ENCODE measurements at regions not wholly inside any gene's neighbourhood (a gene's known extent, or its start where the extent isn't known, plus 50 kb on each side); places are given as distances from the start of the nearest gene placed in this dataset.

DNA sequence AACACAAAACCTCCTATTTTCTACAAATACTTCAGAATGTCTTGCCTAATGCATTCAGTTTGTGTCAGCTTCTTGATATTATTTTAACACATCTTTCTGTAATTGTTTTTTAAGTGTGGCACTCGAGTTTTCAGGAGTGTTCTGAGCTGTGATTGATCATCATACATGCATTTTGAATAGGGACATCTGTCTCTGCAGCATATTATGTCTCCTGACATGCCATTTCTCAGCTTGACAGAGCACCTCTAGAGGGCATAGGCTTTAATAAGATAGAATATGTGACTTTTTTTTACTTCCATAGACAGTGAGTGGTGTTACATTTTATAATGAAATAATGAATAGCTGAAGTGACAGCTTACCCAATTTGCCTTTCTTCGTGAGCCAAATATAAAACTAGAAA, 219.2 kb upstream of the HDAC9 start:
- intact Hi-C loops (cut with DNase I), result no loop called here
- WGBS, 3 donors, result 67 to 76% (median 75%) methylated on average over 2 of the region's 2 CpGs
- TF ChIP-seq EP300 (IDR thresholded peaks at IDR 0.05) (no peak), CTCF (IDR thresholded peaks at IDR 0.05) (no peak), POLR2A (IDR thresholded peaks at IDR 0.05) (no peak)
- no peaks in the 10 kb centered on the region for H3K36me3 ChIP-seq
- H3K27me3 ChIP-seq, result no peaks in the 10 kb centered on the region
- no peak for DNase-seq
- H3K27ac ChIP-seq, result no peak overlapping the region
- no peaks in the 10 kb centered on the region for H3K9me3 ChIP-seq
- no peak overlapping the region for H3K4me3 ChIP-seq
- no peaks in the 10 kb centered on the region for H3K4me1 ChIP-seq (ENCODE audit: insufficient read depth)

GRCh38 chr7:18278316-18278715, 217.2 kb upstream of the HDAC9 start:
- intact Hi-C loops (cut with DNase I), result no loop called here
- H3K4me1 ChIP-seq (ENCODE audit: insufficient read depth), result no peaks in the 10 kb centered on the region
- H3K27ac ChIP-seq, result no peak overlapping the region
- WGBS, 3 donors, result 51 to 65% (median 57%) methylated on average over 1 of the region's 1 CpG
- H3K9me3 ChIP-seq, result no peaks in the 10 kb centered on the region
- TF ChIP-seq EP300 (IDR thresholded peaks at IDR 0.05) (no peak), CTCF (IDR thresholded peaks at IDR 0.05) (no peak), POLR2A (IDR thresholded peaks at IDR 0.05) (no peak)
- DNase-seq, result no peak
- no peak overlapping the region for H3K4me3 ChIP-seq
- H3K36me3 ChIP-seq, result no peaks in the 10 kb centered on the region
- H3K27me3 ChIP-seq, result no peaks in the 10 kb centered on the region

DNA sequence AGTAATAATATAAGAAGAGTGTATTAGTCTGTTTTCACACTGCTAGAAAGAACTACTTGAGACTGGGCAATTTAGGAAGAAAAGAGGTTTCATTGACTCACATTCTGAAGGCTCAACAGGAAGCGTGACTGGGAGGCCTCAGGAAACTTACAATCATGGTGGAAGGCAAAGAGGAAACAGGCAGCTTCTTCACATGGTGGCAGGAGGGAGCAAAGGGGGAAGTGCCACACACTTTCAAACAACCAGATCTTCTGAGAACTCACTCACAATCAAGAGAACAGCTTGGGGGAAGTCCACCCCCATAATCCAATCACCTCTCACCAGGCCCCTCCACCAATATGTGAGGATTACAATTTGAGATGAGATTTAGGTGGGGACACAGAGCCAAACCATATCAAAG, 212.5 kb upstream of the HDAC9 start:
- no peak overlapping the region for H3K27ac ChIP-seq
- H3K36me3 ChIP-seq, result no peaks in the 10 kb centered on the region
- intact Hi-C loops (cut with DNase I), result no loop called here
- H3K4me3 ChIP-seq, result no peak overlapping the region
- TF ChIP-seq CTCF (IDR thresholded peaks at IDR 0.05), result no peak
- TF ChIP-seq POLR2A (IDR thresholded peaks at IDR 0.05), result no peak
- TF ChIP-seq EP300 (IDR thresholded peaks at IDR 0.05), result no peak
- no peaks in the 10 kb centered on the region for H3K27me3 ChIP-seq
- H3K9me3 ChIP-seq, result no peaks in the 10 kb centered on the region
- H3K4me1 ChIP-seq (ENCODE audit: insufficient read depth), result no peaks in the 10 kb centered on the region
- DNase-seq, result no peak
- 0% methylated on average over 1 of the region's 1 CpG for WGBS, 3 donors

DNA sequence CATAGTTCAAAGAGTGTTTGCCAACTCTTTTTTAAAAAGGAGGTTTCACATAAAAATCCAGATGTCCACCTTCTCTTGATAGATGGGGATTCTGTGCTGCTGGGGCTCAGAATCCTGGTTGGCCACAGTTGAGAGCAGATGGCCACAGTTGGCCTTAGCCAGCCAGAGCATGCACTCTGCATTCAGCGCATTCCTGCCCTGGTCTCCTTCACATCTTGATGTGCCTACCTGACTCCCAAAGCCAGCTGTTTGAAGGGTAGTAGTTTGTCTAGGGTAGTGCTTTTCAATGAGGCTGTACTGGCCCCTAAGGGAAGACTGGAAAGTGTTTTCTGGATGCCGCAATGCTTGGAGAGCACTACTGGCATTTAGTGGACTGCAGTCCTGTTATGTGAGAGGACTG, 208.1 kb upstream of the HDAC9 start:
- intact Hi-C loops (cut with DNase I), result no loop called here

More for the DNA sequence above, 208.1 kb upstream of the HDAC9 start:
- no peak for TF ChIP-seq POLR2A (IDR thresholded peaks at IDR 0.05)
- no peak for TF ChIP-seq CTCF (IDR thresholded peaks at IDR 0.05)
- TF ChIP-seq EP300 (IDR thresholded peaks at IDR 0.05), result no peak
- no peak for DNase-seq
- Histone ChIP-seq H3K9me3 (no peaks in the 10 kb centered on the region), H3K27ac (no peak overlapping the region), H3K4me3 (no peak overlapping the region), H3K4me1 (ENCODE audit: insufficient read depth) (no peaks in the 10 kb centered on the region), H3K27me3 (no peaks in the 10 kb centered on the region), H3K36me3 (no peaks in the 10 kb centered on the region)
- 89 to 95% (median 95%) methylated on average over 2 of the region's 2 CpGs for WGBS, 3 donors
